ENCODE measurements at regions not wholly inside any gene's neighbourhood (a gene's known extent, or its start where the extent isn't known, plus 50 kb on each side); places are given as distances from the start of the nearest gene placed in this dataset.

DNA sequence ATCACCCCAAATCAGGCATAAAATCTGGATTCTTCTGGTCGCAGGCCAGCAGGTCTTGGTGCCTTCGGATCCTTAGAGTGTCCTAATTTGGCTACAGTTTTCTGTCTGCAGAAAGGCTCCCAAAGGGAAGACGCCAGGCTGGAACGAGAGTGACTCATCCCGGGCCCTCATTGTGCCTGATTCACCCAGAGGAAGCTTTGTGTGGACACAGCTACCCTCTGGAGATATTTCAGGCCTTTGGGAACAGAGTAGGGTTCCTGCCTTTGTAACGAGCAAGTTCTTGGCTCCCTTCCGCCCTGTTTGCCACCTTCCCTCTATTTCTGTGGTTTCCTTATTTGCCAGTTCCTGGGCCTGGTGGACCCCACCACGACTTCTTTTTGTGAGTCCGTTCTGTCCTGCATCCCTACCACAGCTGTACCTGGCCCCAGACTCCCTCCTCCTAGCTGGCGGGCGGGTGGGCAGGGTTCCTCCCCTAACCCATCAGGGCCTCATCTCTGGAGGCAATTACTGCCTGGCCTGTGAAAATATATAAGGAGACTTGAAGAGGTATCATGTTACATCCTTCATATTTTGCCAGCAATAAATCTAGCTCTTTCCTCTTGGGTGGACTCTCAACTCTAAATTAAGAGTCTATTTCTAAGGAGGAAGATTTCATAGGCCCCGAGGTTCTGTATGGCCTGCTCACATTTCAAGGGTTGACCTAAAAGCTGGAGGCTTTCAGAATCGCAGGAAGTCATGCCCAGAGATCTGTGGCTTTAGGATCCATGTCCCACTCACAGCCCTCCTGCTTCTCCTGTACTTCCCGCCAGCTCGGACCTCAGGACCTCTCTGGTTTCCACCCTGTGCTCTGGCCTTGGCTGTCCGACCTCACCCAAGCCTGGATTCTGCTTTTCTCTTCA lies 219.2 kb upstream of the ZNF32 start:
- in situ Hi-C loops (cut with HindIII; ENCODE audit: low sequenced_read_pairs), result no loop called here

DNA sequence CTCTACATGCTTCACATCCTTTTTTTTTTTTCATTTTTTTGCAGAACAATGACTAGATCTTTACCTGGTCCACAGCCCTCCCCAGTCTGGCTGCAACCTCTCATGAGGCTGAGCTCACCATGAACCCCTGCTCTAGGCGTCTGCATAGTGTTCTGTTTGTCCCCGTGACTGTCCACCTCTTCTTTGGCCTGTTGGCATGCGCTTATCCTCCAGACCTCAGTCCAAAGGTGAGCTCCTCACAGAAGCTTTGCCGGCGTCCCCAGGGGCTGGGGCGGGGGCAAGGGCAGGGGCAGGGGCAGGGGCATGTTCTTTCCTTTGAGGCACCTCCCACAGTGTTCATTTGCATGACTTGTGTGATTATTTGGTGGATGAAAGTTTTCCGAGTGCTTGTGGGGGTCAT lies 218.4 kb upstream of the ZNF32 start:
- in situ Hi-C loops (cut with HindIII; ENCODE audit: low sequenced_read_pairs), result no loop called here

DNA sequence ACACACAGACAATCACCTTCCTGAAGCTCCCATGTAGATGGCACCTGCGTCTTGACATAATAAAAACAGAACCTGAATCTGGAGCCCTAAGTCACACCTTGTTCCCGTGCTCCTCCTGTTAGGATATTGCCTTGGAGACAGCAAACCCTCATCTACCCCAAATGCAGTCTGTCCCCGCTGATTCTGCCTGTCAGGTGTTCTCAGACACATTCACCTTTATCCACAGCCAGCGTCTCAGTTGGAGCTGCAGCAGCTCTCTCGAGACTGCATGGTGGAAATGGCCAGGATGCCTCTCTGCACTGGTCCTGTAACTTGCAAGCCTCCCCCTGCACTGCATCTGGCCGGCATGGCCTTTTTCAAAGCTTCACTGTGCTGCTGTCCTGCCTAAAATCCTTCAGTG lies 218.0 kb upstream of the ZNF32 start:
- in situ Hi-C loops (cut with HindIII; ENCODE audit: low sequenced_read_pairs), result no loop called here

DNA sequence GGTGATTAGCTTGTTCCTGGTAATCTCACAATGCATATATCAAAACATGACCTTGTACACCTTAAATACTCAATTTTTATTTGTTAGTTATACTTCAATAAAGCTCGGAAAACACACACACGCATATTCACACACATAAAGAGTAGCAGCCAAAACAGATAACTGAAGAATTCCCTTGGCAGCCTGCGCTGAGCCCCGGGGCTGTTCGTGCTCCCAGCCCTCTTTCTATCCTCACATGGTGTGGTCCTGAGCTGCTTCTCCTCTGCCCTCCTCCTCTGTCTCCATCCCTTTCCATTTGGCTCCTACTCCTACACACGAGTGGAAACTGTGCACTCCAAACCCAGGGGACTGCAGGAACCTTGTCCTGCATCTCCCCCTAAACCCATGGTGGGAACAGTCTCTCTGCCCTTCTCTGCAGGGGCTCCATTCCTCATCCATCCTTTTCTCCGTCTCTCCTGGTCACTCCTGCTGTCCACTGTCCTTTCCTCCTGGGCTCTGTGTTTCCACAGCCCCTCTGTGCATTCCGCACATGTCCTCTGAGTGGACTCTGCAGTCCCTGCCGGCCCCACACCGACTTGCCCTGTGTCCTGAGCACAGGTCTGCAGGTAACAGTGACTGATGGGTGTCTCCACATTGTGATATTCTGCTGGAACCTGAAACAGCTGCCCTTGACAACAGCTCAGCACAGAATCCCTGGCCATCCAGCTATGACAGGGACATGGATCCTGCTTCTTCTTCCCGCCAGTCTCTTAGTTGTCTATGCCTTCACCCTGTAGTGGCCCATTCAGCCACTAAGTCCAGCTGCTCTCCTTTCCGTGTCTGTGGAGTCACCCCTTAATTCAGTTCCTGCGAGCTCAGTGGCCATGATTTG lies 216.8 kb upstream of the ZNF32 start:
- in situ Hi-C loops (cut with HindIII; ENCODE audit: low sequenced_read_pairs), result no loop called here

DNA sequence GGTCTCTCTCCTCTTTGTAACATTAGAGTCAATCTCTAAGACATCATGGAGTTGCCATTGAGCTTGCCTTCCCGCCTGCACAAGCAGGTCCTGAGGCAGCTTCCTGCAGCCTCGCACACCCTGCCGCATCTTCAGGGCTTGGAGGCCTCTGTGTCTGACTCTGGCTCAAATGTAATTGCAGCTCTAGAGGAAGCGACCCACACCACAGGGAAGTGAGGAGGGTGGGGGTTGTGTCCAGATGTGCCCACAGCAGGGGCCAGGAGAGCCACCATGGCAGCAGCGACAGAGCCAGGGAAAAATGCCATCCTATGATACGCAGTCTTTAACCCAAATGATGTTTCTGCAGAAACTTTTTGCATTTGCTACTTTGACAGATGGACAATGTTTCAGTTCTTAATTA lies 216.0 kb upstream of the ZNF32 start:
- in situ Hi-C loops (cut with HindIII; ENCODE audit: low sequenced_read_pairs), result no loop called here

DNA sequence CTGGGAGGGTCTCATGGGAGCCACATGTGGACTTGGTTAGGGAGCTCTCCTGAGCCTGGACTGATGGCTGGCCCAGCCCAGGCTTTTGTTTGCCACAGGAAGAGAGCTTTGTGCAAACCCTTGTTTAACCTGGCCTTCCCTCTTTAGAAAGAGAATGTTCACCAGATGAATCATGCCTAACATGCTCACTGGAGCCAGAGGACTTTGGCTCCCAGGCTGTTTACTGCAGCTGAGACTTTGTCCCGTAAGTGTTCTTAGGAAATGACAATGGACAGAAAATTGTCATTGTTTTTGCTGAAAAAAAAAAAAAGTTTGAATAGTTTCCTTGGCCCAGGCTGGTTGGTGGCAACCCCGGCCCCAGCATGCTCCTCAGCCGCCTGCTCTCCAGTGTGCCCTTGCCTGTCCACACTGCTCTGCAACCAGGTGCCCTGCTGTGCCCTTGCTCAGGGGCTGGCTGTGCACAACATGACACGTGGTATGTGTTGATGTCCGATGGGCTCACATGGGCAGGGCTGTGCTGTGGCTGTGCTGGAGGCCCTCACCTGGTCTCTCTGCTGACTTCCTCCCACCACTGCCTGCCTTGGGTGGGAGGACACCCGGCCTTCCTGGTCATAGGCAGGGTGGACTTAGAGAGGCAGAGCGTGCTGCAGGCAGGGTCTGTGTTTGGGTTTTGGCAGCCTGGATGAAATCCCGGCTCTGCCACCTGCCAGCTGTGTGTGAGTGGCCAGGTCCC lies 215.3 kb upstream of the ZNF32 start:
- in situ Hi-C loops (cut with HindIII; ENCODE audit: low sequenced_read_pairs), result no loop called here

DNA sequence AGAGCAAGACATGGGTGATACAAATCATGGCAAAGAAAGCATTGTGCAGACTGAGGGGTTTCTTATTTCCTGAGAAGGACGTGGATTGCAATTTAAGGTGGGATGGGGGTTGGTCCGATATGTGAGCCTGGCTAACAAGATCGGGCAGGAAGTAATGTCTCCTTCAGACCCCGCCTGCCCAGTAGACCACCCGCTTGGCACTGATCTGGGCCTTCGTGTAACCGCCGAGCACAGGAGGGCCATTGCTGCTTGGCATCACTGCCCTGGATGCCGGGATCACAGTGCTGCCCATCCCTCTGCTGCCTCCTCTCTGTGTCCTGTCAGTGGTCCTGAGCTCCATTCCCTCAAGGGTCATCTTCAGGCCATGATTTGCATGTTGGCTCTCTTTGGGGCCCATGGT lies 214.6 kb upstream of the ZNF32 start:
- in situ Hi-C loops (cut with HindIII; ENCODE audit: low sequenced_read_pairs), result no loop called here

DNA sequence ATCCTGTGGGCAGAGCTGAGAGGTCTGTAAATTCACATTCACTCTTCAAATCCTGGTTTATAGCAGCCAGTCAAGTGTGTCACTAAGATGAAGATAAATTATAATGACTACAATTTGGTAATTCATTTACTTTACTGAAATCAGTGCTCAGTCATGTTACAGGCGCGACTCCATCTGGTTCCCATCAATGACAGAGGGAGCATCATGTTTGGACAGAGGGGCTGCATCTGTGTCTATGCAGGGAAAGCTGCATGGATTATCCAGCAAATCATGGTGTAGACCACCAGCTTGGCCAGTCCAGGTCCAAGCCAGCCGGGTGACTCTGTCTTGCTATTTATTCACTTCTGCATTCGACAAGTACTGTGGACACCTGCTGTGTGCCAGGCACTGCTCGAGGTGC lies 214.1 kb upstream of the ZNF32 start:
- in situ Hi-C loops (cut with HindIII; ENCODE audit: low sequenced_read_pairs), result no loop called here

DNA sequence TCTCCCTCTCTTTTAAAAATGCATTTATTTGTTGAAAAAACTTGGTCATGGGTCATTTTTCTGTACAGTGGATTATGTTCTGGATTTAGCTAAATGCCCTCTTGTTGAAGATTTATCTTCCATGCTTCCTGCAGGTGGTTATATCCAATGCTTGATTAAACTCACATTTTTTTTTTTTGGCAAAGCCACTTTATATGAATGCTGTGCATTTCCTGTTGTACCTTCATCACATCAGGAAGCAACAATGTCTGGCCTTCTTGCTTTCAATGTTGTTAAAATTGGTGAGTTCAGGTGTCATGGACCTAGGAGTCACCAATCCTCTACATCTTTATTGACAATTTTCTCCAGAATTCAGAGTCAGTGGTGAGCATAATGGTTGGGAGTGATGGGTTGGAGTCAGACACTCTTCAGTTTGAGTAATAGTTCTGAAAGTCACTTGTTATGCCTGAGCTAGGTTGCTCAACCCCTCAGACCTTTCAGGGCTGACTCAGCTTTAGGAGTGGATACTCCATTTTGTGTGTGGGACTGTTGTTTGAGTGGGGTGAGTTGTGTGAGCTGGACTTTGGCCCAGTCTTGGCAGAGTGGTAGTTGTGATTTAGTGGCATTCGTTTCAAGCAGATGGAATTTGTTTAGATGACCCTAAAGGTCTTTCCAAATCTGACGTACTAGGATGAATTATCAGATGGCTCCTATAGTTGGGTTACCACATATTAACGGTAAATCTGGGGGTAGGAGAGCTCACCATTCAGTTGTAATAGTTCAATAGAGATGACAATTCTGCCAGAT lies 213.5 kb upstream of the ZNF32 start:
- in situ Hi-C loops (cut with HindIII; ENCODE audit: low sequenced_read_pairs), result no loop called here

DNA sequence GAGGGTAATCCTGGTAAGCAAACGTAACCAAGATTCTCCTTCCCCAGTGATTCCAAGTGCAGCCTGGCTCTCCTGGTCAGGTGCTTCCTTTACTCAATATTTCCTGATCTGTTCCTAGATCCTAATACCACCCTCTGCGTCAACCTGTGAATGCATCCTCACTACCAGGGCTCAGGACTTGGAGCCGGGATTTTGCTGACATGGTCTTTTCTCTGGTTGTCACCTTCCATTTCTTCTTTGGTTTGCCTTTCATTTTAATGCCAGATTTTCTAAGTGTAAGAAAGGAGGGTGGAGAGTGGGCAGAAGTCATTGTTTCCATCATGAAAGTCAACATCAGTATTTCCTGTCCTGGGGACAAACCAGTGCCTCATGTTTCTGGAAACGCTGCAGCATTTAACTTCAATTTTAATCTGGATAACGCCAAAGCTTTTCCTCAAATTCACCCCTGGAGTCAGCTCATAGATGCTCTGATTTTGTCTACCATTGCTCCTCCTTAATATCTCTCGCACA lies 210.4 kb upstream of the ZNF32 start:
- in situ Hi-C loops (cut with HindIII; ENCODE audit: low sequenced_read_pairs), result loop anchor here (5.0 kb wide), 1 partner anchor 38 kb away; no protein-coding TSS in a partner anchor

DNA sequence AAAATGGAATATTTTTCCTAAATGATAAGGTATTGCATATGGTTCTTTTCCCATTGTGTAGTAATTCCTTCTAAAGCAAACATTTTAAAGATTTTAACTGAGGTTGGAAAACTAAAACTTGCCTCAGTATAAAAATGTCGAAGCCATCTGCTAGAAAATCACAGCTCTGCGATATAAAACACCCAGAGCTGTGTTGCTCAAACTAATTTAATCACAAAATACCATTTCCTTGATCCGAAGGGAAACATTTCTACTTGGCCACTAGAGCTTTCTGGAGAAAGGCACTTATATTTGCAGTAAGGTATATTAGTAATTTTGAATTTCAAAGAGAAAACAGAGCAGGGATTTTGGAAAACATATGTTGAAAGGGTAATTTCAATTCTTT lies 209.2 kb upstream of the ZNF32 start:
- in situ Hi-C loops (cut with HindIII; ENCODE audit: low sequenced_read_pairs), result loop anchor here (5.0 kb wide), 1 partner anchor 39 kb away; no protein-coding TSS in a partner anchor

DNA sequence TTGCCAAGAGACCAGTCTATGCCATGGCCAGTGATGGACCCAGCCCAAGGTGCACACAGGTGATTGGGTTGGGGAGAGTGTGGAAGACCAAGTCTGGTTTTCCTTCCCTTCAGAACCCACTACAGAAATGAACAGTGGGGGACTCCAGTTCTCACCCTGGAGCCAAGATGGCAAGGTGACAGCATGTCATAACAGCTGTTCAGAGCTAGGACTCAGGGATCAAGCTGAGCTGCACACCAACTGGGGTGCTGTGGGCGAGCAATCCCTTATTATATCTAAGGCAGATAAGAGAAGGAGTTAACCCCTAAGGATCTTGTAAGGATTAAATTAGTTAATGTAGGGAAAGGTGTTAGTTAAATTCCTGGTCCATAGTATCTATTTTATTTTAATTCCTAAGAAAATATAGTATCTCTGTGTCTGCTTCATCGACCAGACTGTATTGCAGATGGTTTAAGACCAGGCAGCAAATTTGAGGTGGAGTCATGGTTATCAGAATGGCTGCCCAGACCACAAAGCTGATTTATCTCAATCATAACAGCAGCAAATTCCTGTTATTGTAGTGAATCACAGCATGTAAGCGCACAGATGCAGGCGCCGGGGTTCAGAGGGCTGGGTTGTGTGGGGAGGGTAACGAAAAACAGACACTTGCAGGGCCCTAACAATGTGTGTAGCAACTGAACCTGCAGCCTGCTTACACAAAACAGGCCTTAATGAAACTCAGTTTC lies 208.7 kb upstream of the ZNF32 start:
- in situ Hi-C loops (cut with HindIII; ENCODE audit: low sequenced_read_pairs), result loop anchor here (5.0 kb wide), 1 partner anchor 40 kb away; no protein-coding TSS in a partner anchor

DNA sequence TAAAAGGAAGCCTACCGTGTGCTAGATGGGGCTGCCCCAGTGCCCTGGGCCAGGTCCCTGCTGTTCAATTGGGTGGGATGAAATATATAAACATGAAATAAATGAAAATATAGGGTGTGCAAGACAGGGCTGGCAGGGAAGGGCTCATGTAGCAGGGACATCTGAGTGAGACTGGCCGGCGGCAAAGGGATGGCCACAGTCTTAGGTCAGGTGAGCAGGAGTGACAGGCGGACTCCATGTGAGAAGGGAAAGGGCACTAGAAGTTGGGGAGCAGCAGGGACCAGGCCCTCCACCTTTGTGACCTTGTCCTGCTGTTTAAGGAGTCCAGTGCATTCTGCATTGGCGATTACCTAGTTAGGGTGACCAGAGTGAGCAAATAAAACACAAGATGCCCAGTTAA lies 207.6 kb upstream of the ZNF32 start:
- in situ Hi-C loops (cut with HindIII; ENCODE audit: low sequenced_read_pairs), result loop anchor here (5.0 kb wide), 1 partner anchor 41 kb away; no protein-coding TSS in a partner anchor

DNA sequence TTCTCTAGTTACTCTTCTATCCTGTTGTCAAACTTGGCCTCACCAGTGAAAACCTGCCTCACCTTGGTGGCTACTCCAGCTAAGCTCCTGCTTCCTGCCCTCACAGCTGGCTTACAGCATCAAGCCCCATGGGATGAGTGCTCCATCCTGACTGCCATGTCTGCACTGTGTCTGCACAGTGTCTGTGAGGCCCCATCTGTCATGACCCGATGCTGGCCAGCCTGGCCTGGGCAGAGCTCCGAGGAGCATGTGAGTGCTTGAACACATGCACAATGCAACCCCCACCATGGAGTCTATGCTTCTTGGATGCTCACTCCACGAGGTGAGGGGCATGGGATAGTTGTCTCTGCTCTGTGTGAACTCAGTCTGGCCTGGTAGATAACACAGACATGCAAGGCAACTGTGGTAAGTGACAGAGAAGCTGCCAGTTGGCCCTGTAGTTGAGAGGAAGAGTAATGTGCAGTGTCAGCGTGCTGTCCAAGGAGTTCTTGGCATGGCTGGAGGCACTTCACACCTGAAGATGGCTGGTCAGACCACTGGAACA lies 207.1 kb upstream of the ZNF32 start:
- in situ Hi-C loops (cut with HindIII; ENCODE audit: low sequenced_read_pairs), result loop anchor here (5.0 kb wide), 1 partner anchor 42 kb away; no protein-coding TSS in a partner anchor

DNA sequence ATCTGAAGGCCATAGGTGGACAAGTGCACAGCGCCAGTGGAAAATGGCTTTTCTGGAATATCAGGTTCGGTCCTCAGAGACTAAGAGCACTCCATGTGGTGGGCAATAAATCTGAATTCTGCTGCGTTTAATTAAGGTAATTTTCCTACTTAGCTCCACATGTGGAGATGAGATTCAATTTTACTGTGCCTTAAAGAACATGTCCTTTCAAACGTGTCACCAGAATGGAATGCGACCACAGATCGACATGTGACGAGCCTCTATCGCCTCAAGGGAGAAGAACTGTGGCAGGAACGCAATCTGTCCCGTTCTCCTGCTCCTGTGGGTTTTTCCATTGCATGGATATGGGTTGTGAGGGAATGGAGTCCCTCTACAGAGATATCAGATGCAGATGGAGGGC lies 205.3 kb upstream of the ZNF32 start:
- in situ Hi-C loops (cut with HindIII; ENCODE audit: low sequenced_read_pairs), result no loop called here

DNA sequence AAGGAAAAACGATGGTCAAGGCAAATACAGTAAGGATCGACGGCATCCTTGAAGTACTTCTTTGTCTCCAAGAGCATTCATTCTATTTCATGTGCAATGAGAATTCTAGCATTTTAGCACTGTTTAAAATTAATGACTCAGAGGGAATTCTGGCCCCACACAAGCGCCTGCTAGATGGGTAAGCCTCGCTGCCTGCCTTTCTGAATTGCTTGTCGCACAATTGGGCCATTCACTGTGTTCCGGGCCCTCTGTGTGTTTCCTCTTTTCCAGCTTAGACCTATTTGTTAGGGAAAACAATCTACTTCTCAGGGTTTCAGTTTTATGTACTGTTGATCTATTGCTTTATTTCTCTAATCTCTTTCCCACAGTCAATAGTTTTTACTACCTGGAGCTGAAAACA lies 204.7 kb upstream of the ZNF32 start:
- in situ Hi-C loops (cut with HindIII; ENCODE audit: low sequenced_read_pairs), result no loop called here

DNA sequence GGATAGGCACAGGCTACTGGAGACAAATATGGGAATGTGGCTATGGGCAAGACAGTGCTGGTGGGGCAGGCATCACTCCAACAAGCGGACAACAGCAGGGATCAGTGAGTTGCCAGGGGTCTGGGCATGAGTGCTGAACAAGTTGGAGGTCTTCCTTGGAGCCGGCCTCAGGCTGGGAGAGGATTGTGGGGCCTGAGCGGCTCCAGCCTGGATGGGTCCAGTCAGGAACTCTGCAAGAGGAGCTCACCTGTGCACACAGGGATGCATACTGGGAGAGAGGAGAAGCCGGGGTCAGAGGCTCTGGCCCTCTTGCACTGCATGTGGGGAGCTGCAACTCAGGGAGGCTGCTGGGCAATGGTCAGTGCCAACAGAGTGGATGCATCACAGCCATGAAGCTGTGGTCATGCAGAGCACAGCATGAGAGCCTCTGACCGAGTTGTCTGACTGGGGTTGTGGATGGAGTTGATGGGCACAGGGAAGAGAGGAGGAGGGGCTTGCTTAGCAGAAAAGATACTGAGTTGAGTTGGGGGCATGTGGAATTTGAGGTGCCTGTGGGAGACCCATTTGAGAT lies 204.0 kb upstream of the ZNF32 start:
- in situ Hi-C loops (cut with HindIII; ENCODE audit: low sequenced_read_pairs), result no loop called here

DNA sequence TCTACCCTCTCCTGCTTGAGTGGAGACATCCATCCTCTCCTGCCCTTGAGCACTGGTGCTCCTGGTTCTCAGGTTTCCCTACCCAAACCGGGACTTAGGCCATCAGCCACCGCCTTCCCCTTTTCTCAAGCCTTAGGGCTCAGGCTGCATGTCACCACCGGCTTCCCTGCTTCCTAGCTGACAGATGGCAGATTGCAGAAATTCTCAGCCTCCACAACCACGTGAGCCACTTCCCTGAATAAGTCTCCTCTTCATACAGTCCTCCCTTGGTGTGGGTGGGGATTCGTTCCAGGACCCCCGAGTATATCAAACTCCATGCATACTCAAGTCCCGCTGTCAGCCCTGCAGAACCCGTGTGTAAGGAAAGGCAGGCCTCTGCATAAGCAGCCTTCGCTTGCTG lies 203.5 kb upstream of the ZNF32 start:
- in situ Hi-C loops (cut with HindIII; ENCODE audit: low sequenced_read_pairs), result no loop called here

DNA sequence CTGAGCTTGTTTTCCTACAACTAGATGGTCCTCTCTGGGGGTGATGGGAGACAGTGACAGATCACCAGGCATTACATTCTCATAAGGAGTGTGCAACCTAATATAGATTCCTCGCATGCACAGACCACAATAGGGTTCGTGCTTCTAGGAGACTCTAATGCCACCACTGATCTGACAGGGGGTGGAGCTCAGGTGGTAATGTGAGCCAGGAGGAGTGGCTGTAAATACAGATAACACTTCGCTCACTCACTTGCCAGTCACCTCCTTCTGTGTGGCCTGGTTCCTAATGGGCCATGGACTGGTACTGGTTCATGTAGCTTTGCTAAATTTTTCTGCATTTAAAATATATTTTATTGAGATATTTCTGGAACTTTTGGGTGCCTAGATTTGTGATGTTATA lies 202.3 kb upstream of the ZNF32 start:
- in situ Hi-C loops (cut with HindIII; ENCODE audit: low sequenced_read_pairs), result no loop called here
